ENCODE measurements at regions not wholly inside any gene's neighbourhood (a gene's known extent, or its start where the extent isn't known, plus 50 kb on each side); places are given as distances from the start of the nearest gene placed in this dataset.

- TF ChIP-seq CTCF (IDR thresholded peaks at IDR 0.05; ENCODE audit: insufficient read depth, low read length, poor library complexity, severe bottlenecking) (no peak), EZH2phosphoT487 (conservative IDR thresholded peaks at IDR 0.05; ENCODE audit: low read length) (no peak)
Measured at GRCh38 chr10:53737132-53737531, 964.5 kb upstream of the MBL2 start.

All from SU-DHL-6 (cell line).